ENCODE measurements at regions not wholly inside any gene's neighbourhood (a gene's known extent, or its start where the extent isn't known, plus 50 kb on each side); places are given as distances from the start of the nearest gene placed in this dataset.

- no peak for TF ChIP-seq CTCF (IDR thresholded peaks at IDR 0.05)
- TF ChIP-seq EP300 (IDR thresholded peaks at IDR 0.05): no peak
- TF ChIP-seq POLR2A (IDR thresholded peaks at IDR 0.05): no peak
- no peak for TF ChIP-seq POLR2AphosphoS5 (IDR thresholded peaks at IDR 0.05)
These were observed 272.6 kb upstream of the IRX2 start for GRCh38 chr5:3024126-3024525.
